HEK293T (cell line): ENCODE measurements at regions not wholly inside any gene's neighbourhood (a gene's known extent, or its start where the extent isn't known, plus 50 kb on each side); places are given as distances from the start of the nearest gene placed in this dataset.

Source experiments
- BHLHE40 ChIP-seq: fragments of 450-650 bp; IDR thresholded peaks from 2 replicates; pipeline ENCODE4 v1.6.1; 2016; ENCODE audit warnings: mild to moderate bottlenecking, moderate library complexity, borderline replicate concordance
- FOXM1 ChIP-seq: fragments of 450-650 bp; IDR thresholded peaks from 2 replicates; pipeline ENCODE4 v1.6.1; 2017; ENCODE audit warnings: mild to moderate bottlenecking, borderline replicate concordance

DNA sequence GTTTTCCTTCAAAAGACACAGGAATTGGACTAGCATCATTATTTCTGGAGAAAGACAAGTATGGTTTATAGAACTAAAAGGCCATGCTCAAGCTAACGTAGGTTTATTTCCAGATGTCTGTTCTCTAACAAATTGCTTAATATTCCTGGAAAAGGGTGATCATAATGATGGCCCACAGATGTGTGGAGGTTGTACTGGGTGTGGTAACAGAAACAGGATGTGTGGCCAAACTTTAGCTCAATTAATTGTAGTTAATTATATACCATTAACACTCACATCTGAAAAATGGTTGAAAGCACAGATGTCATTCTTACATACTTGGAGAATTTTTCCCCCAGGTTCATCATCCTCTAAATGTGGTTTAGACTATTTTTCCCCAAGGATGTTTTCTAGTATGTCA, 292.7 kb upstream of the RASA1 start:
- TF ChIP-seq BHLHE40 = no peak
- TF ChIP-seq FOXM1 = no peak
